ENCODE measurements at regions not wholly inside any gene's neighbourhood (a gene's known extent, or its start where the extent isn't known, plus 50 kb on each side); places are given as distances from the start of the nearest gene placed in this dataset.

- H3K27ac ChIP-seq (ENCODE audit: low read depth, low read length): no peak overlapping the region
- no peaks in the 10 kb centered on the region for H3K27me3 ChIP-seq (ENCODE audit: low read length)
- H2AFZ ChIP-seq (ENCODE audit: low read depth, low read length, severe bottlenecking): no peak overlapping the region
- H3K79me2 ChIP-seq (ENCODE audit: insufficient read depth, low read length): no peaks in the 10 kb centered on the region
- H3K4me2 ChIP-seq (ENCODE audit: low read depth, low read length, poor library complexity, severe bottlenecking): no peak overlapping the region
- no peaks in the 10 kb centered on the region for H3K9me3 ChIP-seq (ENCODE audit: insufficient read depth, low read length)
- TF ChIP-seq CTCF (IDR thresholded peaks at IDR 0.05; ENCODE audit: insufficient read depth, low read length, poor library complexity, severe bottlenecking) (no peak), EZH2phosphoT487 (conservative IDR thresholded peaks at IDR 0.05; ENCODE audit: low read length) (no peak)
- H4K20me1 ChIP-seq (ENCODE audit: low read depth, low read length): no peaks in the 10 kb centered on the region
- no peaks in the 10 kb centered on the region for H3F3A ChIP-seq (ENCODE audit: insufficient read depth)
- H3K9me2 ChIP-seq (replicated peaks; ENCODE audit: insufficient read depth, low read length): no peaks in the 10 kb centered on the region
- H3K4me3 ChIP-seq (ENCODE audit: insufficient read depth, low read length, poor library complexity, severe bottlenecking): no peak overlapping the region
- H3K9ac ChIP-seq (ENCODE audit: low read length): no peak overlapping the region
- H3K36me3 ChIP-seq (ENCODE audit: low read length): no peaks in the 10 kb centered on the region
These were observed 199.0 kb upstream of the ERBB4 start for GRCh38 chr2:212737392-212738172.

GRCh38 chr2:212736385-212736726 lies 197.8 kb upstream of the ERBB4 start:
- H3K9me3 ChIP-seq (ENCODE audit: insufficient read depth, low read length): no peaks in the 10 kb centered on the region
- no peaks in the 10 kb centered on the region for H3F3A ChIP-seq (ENCODE audit: insufficient read depth)
- H3K9ac ChIP-seq (ENCODE audit: low read length): no peak overlapping the region
- no peaks in the 10 kb centered on the region for H3K27me3 ChIP-seq (ENCODE audit: low read length)
- TF ChIP-seq CTCF (IDR thresholded peaks at IDR 0.05; ENCODE audit: insufficient read depth, low read length, poor library complexity, severe bottlenecking) (no peak), EZH2phosphoT487 (conservative IDR thresholded peaks at IDR 0.05; ENCODE audit: low read length) (no peak)
- no peak overlapping the region for H2AFZ ChIP-seq (ENCODE audit: low read depth, low read length, severe bottlenecking)
- H3K36me3 ChIP-seq (ENCODE audit: low read length): no peaks in the 10 kb centered on the region
- H3K27ac ChIP-seq (ENCODE audit: low read depth, low read length): no peak overlapping the region
- no peaks in the 10 kb centered on the region for H3K9me2 ChIP-seq (replicated peaks; ENCODE audit: insufficient read depth, low read length)
- H3K4me3 ChIP-seq (ENCODE audit: insufficient read depth, low read length, poor library complexity, severe bottlenecking): no peak overlapping the region
- no peaks in the 10 kb centered on the region for H3K79me2 ChIP-seq (ENCODE audit: insufficient read depth, low read length)
- no peaks in the 10 kb centered on the region for H4K20me1 ChIP-seq (ENCODE audit: low read depth, low read length)
- H3K4me2 ChIP-seq (ENCODE audit: low read depth, low read length, poor library complexity, severe bottlenecking): no peak overlapping the region

GRCh38 chr2:212733273-212733672 lies 194.7 kb upstream of the ERBB4 start:
- H3K4me3 ChIP-seq (ENCODE audit: insufficient read depth, low read length, poor library complexity, severe bottlenecking): no peak overlapping the region
- no peak overlapping the region for H3K9ac ChIP-seq (ENCODE audit: low read length)
- no peaks in the 10 kb centered on the region for H3K27me3 ChIP-seq (ENCODE audit: low read length)
- no peaks in the 10 kb centered on the region for H3K36me3 ChIP-seq (ENCODE audit: low read length)
- no peaks in the 10 kb centered on the region for H3K9me3 ChIP-seq (ENCODE audit: insufficient read depth, low read length)
- no peak overlapping the region for H2AFZ ChIP-seq (ENCODE audit: low read depth, low read length, severe bottlenecking)
- no peaks in the 10 kb centered on the region for H4K20me1 ChIP-seq (ENCODE audit: low read depth, low read length)
- no peak for TF ChIP-seq EZH2phosphoT487 (conservative IDR thresholded peaks at IDR 0.05; ENCODE audit: low read length)
- no peak for TF ChIP-seq CTCF (IDR thresholded peaks at IDR 0.05; ENCODE audit: insufficient read depth, low read length, poor library complexity, severe bottlenecking)
- H3K4me2 ChIP-seq (ENCODE audit: low read depth, low read length, poor library complexity, severe bottlenecking): no peak overlapping the region
- H3K9me2 ChIP-seq (replicated peaks; ENCODE audit: insufficient read depth, low read length): no peaks in the 10 kb centered on the region
- H3F3A ChIP-seq (ENCODE audit: insufficient read depth): no peaks in the 10 kb centered on the region
- H3K79me2 ChIP-seq (ENCODE audit: insufficient read depth, low read length): no peaks in the 10 kb centered on the region
- no peak overlapping the region for H3K27ac ChIP-seq (ENCODE audit: low read depth, low read length)
